HG03159 (cell line): ENCODE measurements at regions not wholly inside any gene's neighbourhood (a gene's known extent, or its start where the extent isn't known, plus 50 kb on each side); places are given as distances from the start of the nearest gene placed in this dataset.
"Not testable (repeated sequence)": the region's sequence is repeated elsewhere in the genome, so short reads cannot be mapped to it uniquely, and the experiment has no call there.

ENCODE experiments used
- ATAC-seq: cut with Tn5 transposase; IDR thresholded peaks from one replicate; pipeline ENCODE4 v1.9.1; 2021; ENCODE audit warnings: mild to moderate bottlenecking, moderate library complexity; ENCODE audit not compliant: unreplicated experiment

DNA sequence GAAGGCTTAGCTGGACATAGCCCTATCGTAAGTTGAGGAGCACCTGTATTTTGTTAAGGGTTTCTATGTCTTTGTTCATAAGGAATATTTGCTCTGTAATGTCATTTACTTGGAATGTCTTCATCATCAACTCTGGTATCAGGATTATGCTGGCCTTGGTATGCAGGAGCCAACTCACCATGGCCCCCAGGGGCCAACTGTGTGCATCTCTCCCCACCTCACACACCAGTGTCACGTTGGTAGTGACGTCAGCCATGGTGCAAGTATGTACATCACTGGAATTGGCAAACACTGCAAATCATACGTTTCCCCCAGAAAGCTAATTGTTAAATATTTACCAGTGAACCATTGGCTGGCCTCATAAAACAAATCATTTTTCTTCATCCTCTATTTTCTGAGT is 70.8 kb downstream of the YTHDF1 start:
- ATAC-seq = no peak

DNA sequence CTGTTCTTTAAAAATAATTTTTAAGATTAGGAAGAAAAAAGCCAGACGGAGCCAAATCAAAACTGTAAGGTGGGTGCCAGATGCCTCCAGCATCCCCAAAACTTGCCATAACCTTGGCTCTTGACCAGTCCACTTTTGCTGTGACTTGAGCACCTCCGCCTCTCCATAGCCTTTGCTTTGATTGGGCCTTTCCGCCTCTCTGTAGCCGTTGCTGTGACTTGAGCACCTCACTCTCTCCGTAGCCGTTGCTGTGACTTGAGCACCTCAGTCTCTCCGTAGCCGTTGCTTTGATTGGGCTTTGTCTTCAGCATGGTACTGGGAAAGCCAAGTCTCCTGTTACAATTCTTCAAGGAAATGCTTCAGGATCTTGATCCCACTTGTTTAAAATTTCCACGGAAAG is 73.0 kb downstream of the YTHDF1 start:
- no peak for ATAC-seq

DNA sequence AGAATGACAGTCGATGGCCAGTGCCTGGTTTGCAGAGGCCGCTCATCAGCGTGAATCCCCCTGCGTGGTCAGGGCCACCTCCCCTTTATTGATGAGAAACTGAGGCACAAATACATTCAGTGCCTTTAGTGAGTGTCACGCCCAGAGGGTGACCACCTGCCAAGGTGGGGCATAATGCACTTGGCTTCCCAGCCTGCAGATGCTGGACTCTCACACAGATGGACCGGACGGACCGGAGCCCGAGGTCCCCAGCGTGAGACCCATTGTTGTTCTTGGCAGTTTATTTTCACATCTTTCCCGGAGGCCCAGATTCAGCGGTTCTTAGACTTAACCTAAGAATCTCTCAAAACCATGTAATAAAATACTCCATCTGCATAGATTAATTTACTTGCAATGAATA is 74.4 kb downstream of the YTHDF1 start:
- no peak for ATAC-seq

DNA sequence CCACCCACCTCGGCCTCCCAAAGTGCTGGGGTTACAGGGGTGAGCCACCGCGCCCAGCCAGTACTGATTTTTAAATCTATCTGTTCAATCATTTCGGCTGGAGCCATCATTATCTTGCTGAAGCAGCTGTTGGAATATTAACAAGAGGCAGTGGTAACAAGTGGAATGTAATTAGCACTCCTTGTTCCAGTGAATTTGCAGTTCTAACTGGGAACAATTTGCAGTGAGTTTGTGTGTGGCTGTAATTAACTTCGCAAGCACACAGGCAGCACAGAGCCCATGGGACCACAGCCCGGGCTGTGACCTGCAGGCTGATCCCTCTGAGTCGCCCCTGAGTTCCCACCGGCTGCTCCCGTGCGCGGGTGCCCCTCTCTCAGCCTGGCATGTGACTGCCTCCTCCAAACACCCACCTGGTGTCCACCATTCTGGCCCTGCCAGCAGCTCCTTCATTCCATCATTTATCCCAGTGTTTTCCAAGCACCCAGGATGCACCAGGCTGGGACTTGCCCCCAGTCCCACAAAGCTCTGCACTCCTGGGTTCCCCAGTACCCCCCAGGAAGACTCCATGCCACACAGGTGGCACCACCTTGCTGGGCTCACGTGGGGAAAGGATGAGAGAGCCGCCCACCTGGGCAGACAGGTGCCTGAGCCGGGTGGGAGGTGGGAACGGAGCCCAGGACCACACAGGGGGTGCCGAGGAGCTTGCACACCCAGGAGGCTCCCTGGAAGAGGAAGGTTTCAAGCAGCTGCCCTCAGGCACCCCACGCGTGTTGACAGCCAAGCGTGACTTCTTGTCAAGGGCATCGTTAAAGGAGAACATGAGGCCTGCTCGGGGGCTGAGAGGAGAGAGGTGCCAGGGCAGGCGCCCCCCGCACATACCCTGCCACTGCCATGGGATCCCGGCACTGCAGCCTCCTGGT is 75.2 kb downstream of the YTHDF1 start:
- ATAC-seq = no peak

DNA sequence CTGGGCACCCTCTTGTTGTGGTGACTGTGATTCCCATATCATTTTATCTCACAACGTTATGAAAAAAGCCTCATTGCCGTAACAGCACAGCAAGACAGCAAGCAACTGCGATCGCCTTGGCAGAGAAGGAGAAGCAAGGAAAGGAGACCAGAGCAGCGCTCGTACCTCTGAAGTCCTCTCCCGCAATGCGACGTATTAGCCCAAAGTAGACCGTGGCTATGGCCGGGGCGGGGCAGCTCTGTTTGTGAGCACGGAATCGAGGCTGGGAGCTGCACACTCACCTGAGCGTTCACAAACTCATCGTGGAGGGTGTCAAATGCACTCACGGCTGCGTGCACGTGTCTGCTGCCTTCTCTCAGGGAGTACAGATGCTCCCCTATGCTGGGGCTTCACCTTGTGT is 76.1 kb downstream of the YTHDF1 start:
- no peak for ATAC-seq

DNA sequence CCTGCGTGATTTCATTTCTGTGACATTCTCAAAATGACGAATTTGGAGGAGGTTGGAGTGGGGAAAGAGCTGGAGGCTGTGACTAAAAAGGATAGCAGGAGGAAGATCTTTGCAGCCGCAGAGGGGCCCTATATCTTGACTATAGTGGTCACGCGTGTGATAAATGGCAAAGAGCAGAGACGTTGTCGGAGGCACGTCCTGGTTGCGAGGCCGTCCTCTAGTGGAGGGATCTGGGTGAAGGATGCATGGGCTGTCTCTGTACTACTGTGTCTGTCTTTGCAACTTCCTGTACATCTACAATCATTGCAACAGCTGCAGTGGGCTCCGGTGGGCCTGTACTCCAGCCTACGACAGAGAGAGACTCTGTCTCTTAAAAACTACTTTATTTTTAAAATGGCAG is 76.6 kb downstream of the YTHDF1 start:
- no peak for ATAC-seq

DNA sequence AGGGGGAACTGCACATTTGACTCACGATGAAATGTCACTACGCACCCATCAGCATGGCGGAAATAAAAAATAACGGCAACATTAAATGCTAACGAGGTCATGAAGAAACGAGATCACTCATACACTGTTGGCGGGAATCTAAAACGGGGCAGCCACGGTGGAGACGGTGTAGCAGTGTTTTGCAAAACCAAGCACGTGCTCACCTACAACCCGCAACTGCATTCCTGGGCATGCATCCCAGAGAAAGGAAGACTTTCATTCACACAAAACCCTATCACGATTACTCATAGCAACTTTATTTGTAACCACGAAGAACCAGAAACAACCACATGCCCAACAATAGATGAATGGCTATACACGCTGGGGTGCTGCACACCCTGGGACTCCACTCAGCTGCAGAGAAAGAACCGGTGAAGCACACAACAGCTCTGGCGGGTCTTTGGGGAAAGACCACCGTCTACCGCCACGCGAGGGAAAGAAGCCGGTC is 77.0 kb downstream of the YTHDF1 start:
- no peak for ATAC-seq

DNA sequence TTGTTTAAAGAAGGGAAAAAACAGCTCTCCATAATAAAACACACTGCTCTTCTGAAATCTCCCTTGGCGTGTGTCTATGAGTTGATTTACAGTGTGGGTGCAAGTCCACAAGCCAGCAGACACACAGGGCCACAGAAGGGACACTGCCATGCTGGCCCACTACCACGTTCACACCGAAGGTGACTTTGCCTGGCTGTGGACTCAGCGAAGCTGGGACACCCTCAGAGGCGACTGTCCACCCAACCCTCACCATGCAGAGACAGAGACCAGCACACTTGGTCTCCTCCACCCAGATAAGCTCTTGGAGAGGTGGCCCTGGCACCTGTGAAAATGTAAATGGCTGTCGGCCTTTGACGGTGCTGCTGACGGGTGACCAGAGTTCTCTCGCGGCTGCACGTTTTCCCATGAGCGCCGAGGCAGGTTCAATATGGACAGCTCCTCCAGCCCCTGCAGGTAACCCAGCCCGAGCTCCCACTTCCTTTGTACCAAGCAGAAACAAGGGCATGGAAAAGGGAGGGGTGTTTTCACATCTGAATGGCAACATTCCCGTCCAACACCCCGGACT is 78.0 kb downstream of the YTHDF1 start:
- ATAC-seq = no peak

DNA sequence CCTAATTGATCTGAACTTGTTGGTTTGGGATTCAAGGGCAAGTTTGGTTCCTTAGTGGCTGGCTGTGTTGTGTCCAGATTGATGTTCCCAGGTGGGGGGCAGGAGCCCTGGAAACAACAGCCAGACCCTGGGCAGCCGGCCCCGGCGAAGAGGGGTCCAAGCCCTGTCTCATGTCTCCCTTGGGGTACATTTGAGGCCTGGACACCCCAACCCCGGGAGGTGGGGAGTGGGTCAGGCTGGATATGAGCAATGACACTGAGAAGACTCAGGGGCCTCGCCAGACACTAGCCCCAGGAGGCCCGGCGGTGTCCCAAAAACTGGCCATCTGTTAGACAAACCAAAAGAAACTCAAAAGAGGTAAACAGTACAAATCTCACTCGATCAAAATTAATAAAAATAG is 79.6 kb downstream of the YTHDF1 start:
- ATAC-seq = no peak

DNA sequence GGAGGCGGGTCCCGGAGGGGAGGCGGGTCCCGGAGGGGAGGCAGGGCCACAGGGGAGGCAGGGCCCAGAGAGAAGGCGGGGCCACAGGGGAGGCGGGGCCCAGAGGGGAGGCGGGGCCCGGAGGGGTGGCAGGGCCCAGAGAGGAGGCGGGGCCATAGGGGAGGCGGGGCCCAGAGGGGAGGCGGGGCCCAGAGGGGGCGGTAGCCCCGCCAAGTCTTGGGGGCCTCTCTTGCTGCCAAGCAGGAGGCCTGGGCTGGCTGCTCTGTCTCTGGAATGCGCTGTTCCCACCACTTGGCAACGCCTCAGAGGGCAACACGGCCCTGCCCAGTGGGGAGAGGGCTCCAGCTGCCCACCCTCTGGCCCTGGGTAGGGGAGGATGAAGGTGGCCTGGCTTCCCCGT is 80.5 kb downstream of the YTHDF1 start:
- no peak for ATAC-seq

DNA sequence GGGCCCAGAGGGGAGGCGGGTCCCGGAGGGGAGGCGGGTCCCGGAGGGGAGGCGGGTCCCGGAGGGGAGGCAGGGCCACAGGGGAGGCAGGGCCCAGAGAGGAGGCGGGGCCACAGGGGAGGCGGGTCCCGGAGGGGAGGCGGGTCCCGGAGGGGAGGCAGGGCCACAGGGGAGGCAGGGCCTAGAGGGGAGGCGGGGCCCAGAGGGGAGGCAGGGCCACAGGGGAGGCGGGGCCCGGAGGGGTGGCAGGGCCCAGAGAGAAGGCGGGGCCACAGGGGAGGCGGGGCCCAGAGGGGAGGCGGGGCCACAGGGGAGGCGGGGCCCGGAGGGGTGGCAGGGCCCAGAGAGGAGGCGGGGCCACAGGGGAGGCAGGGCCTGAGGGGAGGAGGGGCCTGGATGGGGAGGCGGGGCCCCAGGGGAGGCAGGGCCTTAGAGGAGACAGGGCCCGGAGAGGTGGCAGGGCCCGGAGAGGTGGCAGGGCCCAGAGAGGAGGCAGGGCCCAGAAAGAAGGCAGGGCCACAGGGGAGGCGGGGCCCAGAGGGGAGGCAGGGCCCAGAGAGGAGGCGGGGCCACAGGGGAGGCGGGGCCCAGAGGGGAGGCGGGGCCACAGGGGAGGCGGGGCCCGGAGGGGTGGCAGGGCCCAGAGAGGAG is 81.1 kb downstream of the YTHDF1 start:
- not testable (repeated sequence) for ATAC-seq

DNA sequence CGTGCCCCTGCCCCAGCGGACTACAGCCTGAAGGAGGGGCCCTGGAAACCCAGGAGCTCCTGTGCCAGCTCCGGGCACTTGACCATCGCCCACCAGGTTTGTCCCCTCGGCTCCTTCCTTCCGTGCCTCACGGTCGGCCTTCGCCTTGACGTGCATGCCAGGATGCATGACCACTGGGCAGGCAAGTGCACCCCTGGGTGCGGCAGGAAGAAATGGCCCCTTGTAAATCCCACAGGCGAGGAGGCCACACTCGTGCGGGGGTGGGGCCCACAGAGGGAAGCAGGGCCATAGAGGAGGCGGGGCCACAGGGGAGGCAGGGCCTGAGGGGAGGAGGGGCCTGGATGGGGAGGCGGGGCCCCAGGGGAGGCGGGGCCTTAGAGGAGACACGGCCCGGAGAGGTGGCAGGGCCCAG is 81.7 kb downstream of the YTHDF1 start:
- no peak for ATAC-seq

DNA sequence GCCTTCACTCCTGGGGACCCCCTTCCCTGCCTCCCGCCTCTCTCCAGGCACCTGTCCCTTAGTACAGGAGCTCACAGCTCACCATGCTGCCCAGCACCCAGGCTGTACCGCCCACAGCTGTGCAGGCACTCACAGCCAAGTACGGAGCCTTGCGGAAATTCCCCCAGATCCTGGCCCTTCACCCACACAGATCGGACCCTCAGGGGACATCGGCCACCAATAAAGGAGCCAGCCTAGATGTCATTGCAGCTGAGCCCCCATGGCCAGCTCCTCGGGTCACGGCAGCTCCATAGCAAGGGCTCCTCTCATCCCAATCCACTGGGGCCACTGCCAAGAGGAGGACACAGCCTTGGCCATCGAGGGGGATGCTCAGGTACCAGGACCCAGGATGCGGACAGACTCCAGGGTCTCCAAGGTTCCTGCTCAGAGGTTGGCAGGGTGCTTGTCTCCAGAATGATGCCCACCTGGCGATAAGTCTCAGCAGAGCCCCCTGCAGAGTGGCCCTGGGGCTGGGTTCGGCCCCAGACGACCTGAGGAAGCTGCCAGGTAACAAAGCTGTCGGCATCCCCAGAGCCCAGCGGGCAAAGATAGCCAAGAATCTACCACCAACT is 82.3 kb downstream of the YTHDF1 start:
- no peak for ATAC-seq

DNA sequence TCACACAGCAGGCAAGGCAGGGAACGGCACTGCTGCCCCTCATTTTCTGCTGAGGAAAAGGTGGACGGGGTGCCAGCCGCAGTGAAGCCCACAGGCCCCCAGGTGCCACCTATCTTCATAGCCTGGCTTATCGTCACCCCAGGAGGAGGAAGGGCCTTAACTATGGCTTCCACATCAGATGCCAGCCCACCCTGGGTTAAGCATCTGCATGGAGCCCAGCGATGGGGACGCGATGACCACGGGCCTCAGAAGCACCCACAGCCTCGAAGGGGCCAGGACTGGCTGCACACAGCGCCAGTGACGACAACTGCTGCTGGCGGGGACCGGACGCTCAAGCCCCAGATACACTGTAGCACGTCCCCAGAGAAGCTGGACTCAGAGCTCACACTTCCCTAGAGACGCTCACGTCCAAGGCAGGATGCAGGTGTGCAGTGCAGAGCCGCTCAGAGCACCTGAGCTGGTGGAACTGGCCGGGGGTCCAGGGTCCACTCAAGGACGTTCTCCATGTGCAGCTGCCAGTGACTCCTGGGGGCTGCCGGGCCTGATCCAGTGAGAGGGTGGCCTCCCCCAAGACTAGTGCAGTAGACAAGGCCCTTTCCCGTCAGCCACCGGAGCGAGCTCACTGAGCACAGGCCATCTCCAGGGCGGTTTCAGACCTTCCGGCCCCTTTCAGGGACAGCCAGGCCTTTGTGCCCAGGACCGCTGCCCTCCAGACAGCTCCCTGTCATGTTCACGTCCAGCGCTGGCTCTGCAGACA is 83.0 kb downstream of the YTHDF1 start:
- ATAC-seq = no peak

DNA sequence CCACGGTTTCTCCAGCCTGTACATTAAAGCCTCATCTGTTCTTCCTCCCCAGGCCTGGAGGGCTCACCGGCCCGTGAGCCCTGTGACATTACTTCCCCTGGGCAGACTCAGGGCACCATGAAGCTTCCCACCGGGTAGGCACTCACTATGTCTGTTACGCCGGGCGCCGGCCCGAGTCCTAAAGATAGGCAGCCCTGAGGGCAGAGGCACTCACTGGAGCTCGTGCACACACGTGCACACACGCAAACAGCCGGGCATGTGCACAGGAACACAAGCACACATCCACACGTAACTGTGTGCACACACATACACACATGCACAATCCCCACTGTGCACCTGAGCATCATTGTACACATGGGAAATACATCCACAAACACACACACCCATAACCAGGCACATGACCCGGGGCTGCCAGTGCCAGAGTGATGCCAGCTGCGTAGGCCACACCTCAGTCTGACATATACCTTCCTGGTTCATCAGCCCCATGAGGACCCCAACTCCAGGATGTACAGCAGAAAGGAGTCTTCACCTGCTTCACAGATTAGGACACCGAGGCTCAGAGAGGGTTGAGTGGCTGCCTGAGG is 83.7 kb downstream of the YTHDF1 start:
- ATAC-seq = no peak

DNA sequence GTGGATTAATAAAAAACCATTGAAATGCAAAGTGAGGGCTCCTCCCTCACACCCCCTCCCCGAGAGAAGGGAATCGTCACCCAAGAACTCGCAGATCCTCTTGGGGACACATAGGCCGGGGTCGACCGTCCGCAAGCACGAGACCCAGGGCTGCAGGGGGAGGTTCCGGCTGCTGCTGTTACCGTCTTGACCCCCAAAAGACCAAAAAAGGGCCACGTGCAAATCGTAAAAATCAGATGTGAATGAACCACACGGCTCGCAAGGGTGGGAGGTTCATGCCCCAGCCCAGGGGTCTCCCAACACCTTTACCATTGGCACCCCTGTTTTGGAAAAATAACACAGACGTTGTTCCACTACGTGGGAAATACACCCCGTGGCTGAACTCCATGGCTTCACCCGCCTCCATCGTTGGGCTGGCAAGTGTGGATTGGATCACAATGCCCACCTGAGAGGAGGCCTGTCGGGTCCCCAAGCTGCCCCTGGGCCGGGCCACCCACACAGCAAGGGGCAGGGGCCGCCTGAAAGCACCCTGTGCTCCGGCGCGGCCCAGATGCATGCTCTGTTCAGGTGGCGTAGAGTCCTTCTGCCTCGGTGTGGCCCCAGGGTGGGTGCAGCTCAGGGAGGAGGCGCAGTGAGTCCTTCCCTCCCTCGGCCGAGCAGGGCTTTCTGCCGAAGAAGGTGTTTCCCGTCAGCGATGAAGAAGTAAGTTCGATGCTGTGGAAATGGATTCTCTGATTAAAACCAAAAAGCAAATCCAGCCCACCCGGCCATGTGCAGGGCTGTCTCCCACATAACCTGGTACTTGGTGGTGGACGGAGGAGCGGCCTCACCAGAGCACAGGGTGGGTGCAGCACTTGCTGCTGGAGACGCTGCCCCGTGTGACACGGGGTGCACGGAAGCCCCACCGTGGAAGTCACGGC is 85.0 kb downstream of the YTHDF1 start:
- ATAC-seq = no peak

DNA sequence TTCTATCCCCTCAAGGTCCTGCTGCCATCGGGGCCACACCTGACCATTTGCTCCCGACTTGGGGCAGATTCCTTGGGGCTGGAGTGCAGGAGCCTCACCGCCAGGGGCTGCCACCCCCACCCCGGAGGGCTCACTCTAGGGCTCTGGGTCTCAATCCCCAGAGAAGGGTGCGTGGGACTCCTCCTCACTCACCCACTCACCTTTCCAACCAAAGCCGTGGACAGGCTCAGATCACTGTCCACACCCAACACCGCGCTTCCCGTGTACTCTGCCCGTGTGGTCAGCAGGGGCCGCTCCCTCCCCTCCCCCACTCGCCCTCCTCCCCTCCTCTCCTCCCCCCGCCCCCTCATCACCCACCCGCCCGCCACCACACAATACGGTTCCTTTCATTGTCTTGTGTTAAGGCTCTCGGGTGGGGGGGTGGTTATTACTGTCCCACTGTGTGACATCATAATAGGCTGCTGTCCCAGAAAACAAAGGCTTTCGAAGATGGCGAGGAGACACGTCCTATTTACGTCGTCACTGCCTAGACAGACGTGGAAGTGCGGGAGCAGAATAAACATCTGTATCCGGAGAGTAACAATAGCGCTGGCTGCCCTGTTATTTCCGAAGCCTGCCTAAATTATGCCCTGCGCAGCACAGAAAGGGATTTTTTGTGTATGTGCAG is 85.8 kb downstream of the YTHDF1 start:
- ATAC-seq = no peak

DNA sequence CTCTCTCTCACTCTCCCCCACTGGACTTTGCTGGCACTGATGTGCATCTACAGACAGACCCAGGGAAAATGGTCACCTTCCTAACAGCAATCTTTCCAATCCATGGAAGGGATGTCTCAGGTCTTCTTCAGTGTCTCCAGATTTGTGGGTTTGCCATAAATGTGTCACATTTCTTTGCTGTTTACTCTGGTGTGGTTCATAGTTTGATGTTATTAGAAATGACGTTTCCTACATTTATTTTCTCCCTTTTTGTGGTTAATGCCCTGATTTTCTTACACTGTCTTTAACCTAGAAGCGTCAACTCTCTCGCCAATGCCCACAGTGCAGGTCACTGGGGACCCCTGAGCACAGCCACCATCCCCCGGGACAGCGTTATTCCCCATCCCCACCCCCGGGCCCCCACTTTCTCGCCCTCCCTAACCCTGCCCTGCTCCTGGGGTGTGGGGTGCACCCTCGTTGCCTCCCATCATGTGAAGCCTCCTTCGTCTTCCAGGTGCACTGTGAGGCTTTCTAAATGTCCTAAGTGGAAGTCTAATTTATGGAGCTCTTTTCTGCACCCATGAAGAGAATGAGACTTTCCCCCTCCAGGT is 86.5 kb downstream of the YTHDF1 start:
- no peak for ATAC-seq
